HEK293 (cell line): ENCODE measurements at regions not wholly inside any gene's neighbourhood (a gene's known extent, or its start where the extent isn't known, plus 50 kb on each side); places are given as distances from the start of the nearest gene placed in this dataset.

Experiments
- CTCF ChIA-PET: fragments of 350-600 bp; formaldehyde crosslinking; extraction: SDS; loops from one replicate; lab custom pipeline; 2021; ENCODE audit warnings: antibody characterized with exemption; lab: Yijun Ruan, JAX
- POLR2A ChIA-PET: fragments of 300-600 bp; formaldehyde crosslinking; extraction: SDS; loops from one replicate; lab custom pipeline; 2020; ENCODE audit warnings: antibody characterized with exemption, inconsistent platforms; lab: Yijun Ruan, JAX
- H3K27ac ChIP-seq: fragments of 200-500 bp; sonication (Bioruptor generic); 2 replicates; pipeline ENCODE4 v1.5.1; 2014; ENCODE audit warnings: low read depth, low read length, control low read depth, inconsistent platforms; ENCODE audit errors: extremely low read depth
- H3K36me3 ChIP-seq, 2 experiments: fragments of 200-500 bp in 1 of 2; sonication (Bioruptor generic) in 1 of 2; 1 replicate in 1 of 2; 2 replicates in 1 of 2; pipeline ENCODE4 v1.5.1; 2014 to 2017; ENCODE audit warnings: inconsistent platforms in 2 of 2, low read length in 2 of 2; ENCODE audit not compliant: control insufficient read depth in 2 of 2, insufficient read depth in 1 of 2
- H3K4me1 ChIP-seq: fragments of 200-500 bp; sonication (Bioruptor generic); 2 replicates; pipeline ENCODE4 v1.5.1; 2014; ENCODE audit warnings: mild to moderate bottlenecking, low read length, inconsistent platforms; ENCODE audit not compliant: control insufficient read depth, insufficient read depth
- H3K4me3 ChIP-seq: 2 replicates; pipeline ENCODE4 v1.5.1; 2011; ENCODE audit warnings: low read depth, mild to moderate bottlenecking, control low read depth, low read length, moderate library complexity
- H3K9me3 ChIP-seq: fragments of 200-500 bp; sonication (Bioruptor generic); 2 replicates; pipeline ENCODE4 v1.5.1; 2014; ENCODE audit warnings: low read depth, low read length, inconsistent platforms; ENCODE audit not compliant: control insufficient read depth, insufficient read depth
- BCL11A ChIP-seq: fragments of 450-650 bp; formaldehyde crosslinking; IDR thresholded peaks from 2 replicates; pipeline ENCODE4 v1.5.1; 2016; ENCODE audit warnings: low read depth, missing biosample characterization, missing genetic modification characterization
- BCL6B ChIP-seq: fragments of 450-650 bp; formaldehyde crosslinking; IDR thresholded peaks from 2 replicates; pipeline ENCODE4 v1.5.1; 2017; ENCODE audit warnings: missing biosample characterization, missing genetic modification characterization
- KLF16 ChIP-seq: fragments of 450-650 bp; formaldehyde crosslinking; IDR thresholded peaks from 2 replicates; pipeline ENCODE4 v1.5.1; 2017; ENCODE audit warnings: missing biosample characterization, missing genetic modification characterization
- MEIS1 ChIP-seq: sonication (generic); formaldehyde crosslinking; IDR thresholded peaks from 2 replicates; pipeline ENCODE4 v1.8.1; 2022; ENCODE audit warnings: missing genetic modification reagents, mild to moderate bottlenecking, borderline replicate concordance
- PRDM6 ChIP-seq: fragments of 450-650 bp; formaldehyde crosslinking; IDR thresholded peaks from 2 replicates; pipeline ENCODE4 v1.5.1; 2017; ENCODE audit warnings: missing biosample characterization, missing genetic modification characterization
- SALL2 ChIP-seq: fragments of 450-650 bp; formaldehyde crosslinking; IDR thresholded peaks from 2 replicates; pipeline ENCODE4 v1.5.0; 2017; ENCODE audit warnings: missing biosample characterization, mild to moderate bottlenecking, missing genetic modification characterization, borderline replicate concordance
- SETDB1 ChIP-seq: IDR thresholded peaks from one replicate; pipeline ENCODE4 v1.6.1; 2017; ENCODE audit warnings: mild to moderate bottlenecking, low read length, moderate library complexity, mixed read lengths; ENCODE audit not compliant: insufficient read length
- SP3 ChIP-seq: fragments of 450-650 bp; formaldehyde crosslinking; IDR thresholded peaks from 2 replicates; pipeline ENCODE4 v1.5.1; 2016; ENCODE audit warnings: missing biosample characterization, missing genetic modification characterization
- TCF7L2 ChIP-seq: IDR thresholded peaks from 2 replicates; pipeline ENCODE4 v1.6.1; 2011; ENCODE audit warnings: low read depth, mild to moderate bottlenecking, inconsistent platforms, low read length, moderate library complexity, borderline replicate concordance
- YY2 ChIP-seq: fragments of 450-650 bp; formaldehyde crosslinking; IDR thresholded peaks from 2 replicates; pipeline ENCODE4 v1.5.1; 2016; ENCODE audit warnings: missing biosample characterization, missing genetic modification characterization
- ZBTB1 ChIP-seq: fragments of 450-650 bp; formaldehyde crosslinking; IDR thresholded peaks from 2 replicates; pipeline ENCODE4 v1.5.1; 2016; ENCODE audit warnings: missing biosample characterization, missing genetic modification characterization
- ZNF18 ChIP-seq: fragments of 450-650 bp; formaldehyde crosslinking; IDR thresholded peaks from 2 replicates; pipeline ENCODE4 v1.5.1; 2016; ENCODE audit warnings: missing biosample characterization, missing genetic modification characterization
- ZNF202 ChIP-seq: fragments of 450-650 bp; formaldehyde crosslinking; IDR thresholded peaks from 2 replicates; pipeline ENCODE4 v1.5.1; 2016; ENCODE audit warnings: missing biosample characterization, missing genetic modification characterization, borderline replicate concordance
- ZNF292 ChIP-seq: fragments of 450-650 bp; formaldehyde crosslinking; IDR thresholded peaks from 2 replicates; pipeline ENCODE4 v1.5.1; 2016; ENCODE audit warnings: low read depth, missing biosample characterization, missing genetic modification characterization, borderline replicate concordance
- ZNF324 ChIP-seq: fragments of 450-650 bp; formaldehyde crosslinking; IDR thresholded peaks from 2 replicates; pipeline ENCODE4 v1.5.1; 2016; ENCODE audit warnings: missing biosample characterization, missing genetic modification characterization
- ZNF341 ChIP-seq: fragments of 450-650 bp; formaldehyde crosslinking; IDR thresholded peaks from 2 replicates; pipeline ENCODE4; 2016; ENCODE audit warnings: low read depth, missing biosample characterization, missing genetic modification characterization
- ZNF426 ChIP-seq: fragments of 450-650 bp; formaldehyde crosslinking; IDR thresholded peaks from 2 replicates; pipeline ENCODE4 v1.5.1; 2017; ENCODE audit warnings: missing biosample characterization, missing genetic modification characterization, mild to moderate bottlenecking, inconsistent platforms, moderate library complexity
- ZNF514 ChIP-seq: fragments of 450-650 bp; formaldehyde crosslinking; IDR thresholded peaks from 2 replicates; pipeline ENCODE4 v1.5.1; 2016; ENCODE audit warnings: missing biosample characterization, missing genetic modification characterization
- ZNF560 ChIP-seq: fragments of 450-650 bp; formaldehyde crosslinking; IDR thresholded peaks from 2 replicates; pipeline ENCODE4 v1.5.1; 2017; ENCODE audit warnings: missing biosample characterization, missing genetic modification characterization, borderline replicate concordance
- ZNF596 ChIP-seq: fragments of 450-650 bp; IDR thresholded peaks from 2 replicates; pipeline ENCODE4 v1.5.0; 2018; ENCODE audit warnings: missing biosample characterization, mild to moderate bottlenecking, missing genetic modification characterization, moderate library complexity
- ZNF600 ChIP-seq: fragments of 450-650 bp; formaldehyde crosslinking; IDR thresholded peaks from 2 replicates; pipeline ENCODE4 v1.5.1; 2016; ENCODE audit warnings: missing biosample characterization, missing genetic modification characterization
- ZNF610 ChIP-seq: fragments of 450-650 bp; formaldehyde crosslinking; IDR thresholded peaks from 2 replicates; pipeline ENCODE4 v1.5.1; 2016; ENCODE audit warnings: missing biosample characterization, missing genetic modification characterization, borderline replicate concordance
- ZNF645 ChIP-seq: fragments of 450-650 bp; formaldehyde crosslinking; IDR thresholded peaks from 2 replicates; pipeline ENCODE4; 2016; ENCODE audit warnings: missing biosample characterization, missing genetic modification characterization
- ZNF704 ChIP-seq: fragments of 450-650 bp; formaldehyde crosslinking; IDR thresholded peaks from 2 replicates; pipeline ENCODE4 v1.5.1; 2016; ENCODE audit warnings: missing biosample characterization, missing genetic modification characterization
- ZNF776 ChIP-seq: fragments of 450-650 bp; formaldehyde crosslinking; IDR thresholded peaks from 2 replicates; pipeline ENCODE4 v1.5.0; 2017; ENCODE audit warnings: missing biosample characterization, missing genetic modification characterization, borderline replicate concordance
- ZSCAN18 ChIP-seq: fragments of 450-650 bp; formaldehyde crosslinking; IDR thresholded peaks from 2 replicates; pipeline ENCODE4 v1.5.1; 2016; ENCODE audit warnings: missing biosample characterization, missing genetic modification characterization

- no peak for TF ChIP-seq SALL2
- TF ChIP-seq SETDB1: no peak
- no peak for TF ChIP-seq ZNF610
- TF ChIP-seq ZNF341 (tag by site-specific recombination): no peak
- no peak for TF ChIP-seq ZNF426
- TF ChIP-seq ZNF514 (tag by site-specific recombination): no peak
- no peak for TF ChIP-seq ZNF202 (tag by site-specific recombination)
- no peak for TF ChIP-seq ZNF596
- no peak for TF ChIP-seq KLF16 (tag by site-specific recombination)
- no peak for TF ChIP-seq TCF7L2
- TF ChIP-seq YY2 (tag by site-specific recombination): no peak
- no peak for TF ChIP-seq ZNF776
- TF ChIP-seq PRDM6: no peak
- no peak for TF ChIP-seq ZNF560 (tag by site-specific recombination)
- H3K4me3 ChIP-seq: no peak overlapping the region
- no peaks in the 10 kb centered on the region for H3K9me3 ChIP-seq
- POLR2A ChIA-PET: no interaction called here
- H3K36me3 ChIP-seq: no peaks in the 10 kb centered on the region
- H3K4me1 ChIP-seq: no peaks in the 10 kb centered on the region
- no peak overlapping the region for H3K27ac ChIP-seq
- CTCF ChIA-PET: no interaction called here
Observed at GRCh38 chr14:30235485-30235884, 307.8 kb upstream of the PRKD1 start.

- POLR2A ChIA-PET: no interaction called here
- Histone ChIP-seq H3K4me3 (no peak overlapping the region), H3K36me3 (no peaks in the 10 kb centered on the region), H3K4me1 (no peaks in the 10 kb centered on the region), H3K9me3 (no peaks in the 10 kb centered on the region), H3K27ac (no peak overlapping the region)
- TF ChIP-seq TCF7L2 (no peak), ZNF18 (tag by site-specific recombination) (no peak), ZNF704 (tag by site-specific recombination) (no peak), ZNF600 (tag by site-specific recombination) (no peak), YY2 (tag by site-specific recombination) (no peak), BCL11A (no peak), ZNF324 (tag by site-specific recombination) (no peak)
- CTCF ChIA-PET: no interaction called here
Observed at GRCh38 chr14:30238936-30239335, 311.3 kb upstream of the PRKD1 start.

- Histone ChIP-seq H3K4me3 (no peak overlapping the region), H3K27ac (no peak overlapping the region), H3K9me3 (no peaks in the 10 kb centered on the region), H3K4me1 (no peaks in the 10 kb centered on the region), H3K36me3 (no peaks in the 10 kb centered on the region)
- ChIA-PET POLR2A (no interaction called here), CTCF (interaction anchor here (1.2 kb wide), 1 partner anchor 31 kb away, joined by 4 read pairs; no protein-coding TSS in a partner anchor)
- no peak for TF ChIP-seq MEIS1 (CRISPR knock-in tag)
- no peak for TF ChIP-seq SP3
- no peak for TF ChIP-seq ZNF292
- TF ChIP-seq ZSCAN18 (tag by site-specific recombination): no peak
- no peak for TF ChIP-seq BCL6B (tag by site-specific recombination)
- TF ChIP-seq ZNF645 (tag by site-specific recombination): no peak
- no peak for TF ChIP-seq ZBTB1
Observed at GRCh38 chr14:30240018-30240417, 312.4 kb upstream of the PRKD1 start.
